ENCODE measurements at regions not wholly inside any gene's neighbourhood (a gene's known extent, or its start where the extent isn't known, plus 50 kb on each side); places are given as distances from the start of the nearest gene placed in this dataset.

- intact Hi-C loops (cut with DNase I), result no loop called here
- WGBS, 3 donors, result 66 to 83% (median 82%) methylated on average over 17 of the region's 17 CpGs
- H3K27ac ChIP-seq, result no peak overlapping the region
- no peak overlapping the region for H3K4me3 ChIP-seq
- no peaks in the 10 kb centered on the region for H3K9me3 ChIP-seq
- TF ChIP-seq POLR2A (IDR thresholded peaks at IDR 0.05), result no peak
- no peak for TF ChIP-seq EP300 (IDR thresholded peaks at IDR 0.05)
- TF ChIP-seq CTCF (IDR thresholded peaks at IDR 0.05), result no peak
- no peaks in the 10 kb centered on the region for H3K27me3 ChIP-seq
- no peak for DNase-seq
- no peaks in the 10 kb centered on the region for H3K4me1 ChIP-seq (ENCODE audit: insufficient read depth)
- no peaks in the 10 kb centered on the region for H3K36me3 ChIP-seq
Observed at GRCh38 chr18:8458546-8459215, 150.6 kb upstream of the RAB12 start.

- no peaks in the 10 kb centered on the region for H3K9me3 ChIP-seq
- 77 to 96% (median 95%) methylated on average over 5 of the region's 5 CpGs for whole genome bisulfite sequencing, 3 donors
Observed at GRCh38 chr18:8460748-8461147, 148.5 kb upstream of the RAB12 start.

GRCh38 chr18:8461544-8461943 lies 147.7 kb upstream of the RAB12 start:
- no peaks in the 10 kb centered on the region for H3K36me3 ChIP-seq
- WGBS, 3 donors, result 0 to 64% (median 59%) methylated on average over 2 of the region's 2 CpGs
- TF ChIP-seq POLR2A (IDR thresholded peaks at IDR 0.05), result no peak
- TF ChIP-seq EP300 (IDR thresholded peaks at IDR 0.05), result no peak
- TF ChIP-seq CTCF (IDR thresholded peaks at IDR 0.05), result no peak
- DNase-seq, result no peak
- no peak overlapping the region for H3K27ac ChIP-seq
- intact Hi-C loops (cut with DNase I), result no loop called here
- H3K4me3 ChIP-seq, result no peak overlapping the region
- no peaks in the 10 kb centered on the region for H3K27me3 ChIP-seq
- no peaks in the 10 kb centered on the region for H3K4me1 ChIP-seq (ENCODE audit: insufficient read depth)
- no peaks in the 10 kb centered on the region for H3K9me3 ChIP-seq

More at GRCh38 chr18:8460748-8461147, 148.5 kb upstream of the RAB12 start:
- Histone ChIP-seq H3K27ac (no peak overlapping the region), H3K27me3 (no peaks in the 10 kb centered on the region), H3K4me1 (ENCODE audit: insufficient read depth) (no peaks in the 10 kb centered on the region), H3K36me3 (no peaks in the 10 kb centered on the region), H3K4me3 (no peak overlapping the region)
- no peak for DNase-seq
- TF ChIP-seq CTCF (IDR thresholded peaks at IDR 0.05) (no peak), EP300 (IDR thresholded peaks at IDR 0.05) (no peak), POLR2A (IDR thresholded peaks at IDR 0.05) (no peak)
- intact Hi-C loops (cut with DNase I), result no loop called here

GRCh38 chr18:8462651-8463185 lies 146.5 kb upstream of the RAB12 start:
- intact Hi-C loops (cut with DNase I), result no loop called here
- 91 to 94% (median 93%) methylated on average over 10 of the region's 10 CpGs for WGBS, 3 donors
- Histone ChIP-seq H3K27ac (no peak overlapping the region), H3K4me1 (ENCODE audit: insufficient read depth) (no peaks in the 10 kb centered on the region), H3K4me3 (no peak overlapping the region), H3K36me3 (no peaks in the 10 kb centered on the region), H3K27me3 (no peaks in the 10 kb centered on the region), H3K9me3 (no peaks in the 10 kb centered on the region)
- DNase-seq, result no peak
- TF ChIP-seq EP300 (IDR thresholded peaks at IDR 0.05) (no peak), POLR2A (IDR thresholded peaks at IDR 0.05) (no peak), CTCF (IDR thresholded peaks at IDR 0.05) (no peak)
